GM21737 (cell line): ENCODE measurements at regions not wholly inside any gene's neighbourhood (a gene's known extent, or its start where the extent isn't known, plus 50 kb on each side); places are given as distances from the start of the nearest gene placed in this dataset.

Experiments used
- ATAC-seq: cut with Tn5 transposase; IDR thresholded peaks from one replicate; pipeline ENCODE4 v1.9.1; 2021; ENCODE audit warnings: mild to moderate bottlenecking, moderate library complexity; ENCODE audit not compliant: unreplicated experiment

GRCh38 chr2:146229508-146230155 lies 1615.2 kb upstream of the ACVR2A start:
- no peak for ATAC-seq

GRCh38 chr2:146228466-146229058 lies 1616.3 kb upstream of the ACVR2A start:
- ATAC-seq: no peak

- no peak for ATAC-seq
These were observed 1616.8 kb upstream of the ACVR2A start for GRCh38 chr2:146228020-146228393.

GRCh38 chr2:146227152-146228019 lies 1617.4 kb upstream of the ACVR2A start:
- ATAC-seq: no peak

- no peak for ATAC-seq
These were observed 1618.8 kb upstream of the ACVR2A start for GRCh38 chr2:146226077-146226476.

- ATAC-seq: no peak
These were observed 1623.0 kb upstream of the ACVR2A start for GRCh38 chr2:146221826-146222225.

- ATAC-seq: no peak
These were observed 1623.9 kb upstream of the ACVR2A start for GRCh38 chr2:146220957-146221356.

GRCh38 chr2:146214394-146214929 lies 1630.4 kb upstream of the ACVR2A start:
- no peak for ATAC-seq

- ATAC-seq: no peak
These were observed 1631.2 kb upstream of the ACVR2A start for GRCh38 chr2:146213674-146214073.

GRCh38 chr2:146212602-146213001 lies 1632.2 kb upstream of the ACVR2A start:
- no peak for ATAC-seq

- ATAC-seq: no peak
These were observed 1635.0 kb upstream of the ACVR2A start for GRCh38 chr2:146209842-146210275.

GRCh38 chr2:146207901-146208300 lies 1636.9 kb upstream of the ACVR2A start:
- ATAC-seq: no peak

- no peak for ATAC-seq
These were observed 1637.4 kb upstream of the ACVR2A start for GRCh38 chr2:146207417-146207816.

- no peak for ATAC-seq
These were observed 1641.7 kb upstream of the ACVR2A start for GRCh38 chr2:146203064-146203624.

GRCh38 chr2:146193619-146194018 lies 1651.2 kb upstream of the ACVR2A start:
- no peak for ATAC-seq

- no peak for ATAC-seq
These were observed 1655.3 kb upstream of the ACVR2A start for GRCh38 chr2:146189541-146189940.

- ATAC-seq: no peak
These were observed 1654.0 kb upstream of the ZEB2 start for GRCh38 chr2:146173934-146174333.

- no peak for ATAC-seq
These were observed 1641.5 kb upstream of the ZEB2 start for GRCh38 chr2:146161256-146161882.

GRCh38 chr2:146158072-146158674 lies 1638.3 kb upstream of the ZEB2 start:
- no peak for ATAC-seq

GRCh38 chr2:146147448-146148012 lies 1627.6 kb upstream of the ZEB2 start:
- no peak for ATAC-seq
